Adrenal gland (tissue), 9 donors: ENCODE measurements at regions not wholly inside any gene's neighbourhood (a gene's known extent, or its start where the extent isn't known, plus 50 kb on each side); places are given as distances from the start of the nearest gene placed in this dataset.

Experiments used
- DNase-seq, 7 donors: peaks; one replicate each; pipeline ENCODE4 v3.0.0-alpha.2; 2019 to 2020
- H3K27ac ChIP-seq, 5 donors: fragments of 200-600 bp; sonication (generic) in 4 of 5; 1 replicate in 3 of 5; 2 replicates in 2 of 5; pipeline versions ENCODE4 v1.5.1 to v1.8.0; 2016 to 2020; ENCODE audit warnings: mild to moderate bottlenecking in 1 of 5
- H3K27me3 ChIP-seq: fragments of 200-600 bp; 2 replicates; pipeline ENCODE4 v1.8.0; 2021
- H3K36me3 ChIP-seq, 2 donors: fragments of 200-600 bp; replicated peaks in 1 of 2; 1 replicate in 1 of 2; 2 replicates in 1 of 2; pipeline versions ENCODE4 v1.5.1 to v1.8.0; 2018 to 2022
- H3K4me1 ChIP-seq, 2 donors: fragments of 200-600 bp; replicated peaks in 1 of 2; 1 replicate in 1 of 2; 2 replicates in 1 of 2; pipeline versions ENCODE4 v1.5.1 to v1.8.0; 2018 to 2021
- H3K4me3 ChIP-seq, 4 donors: fragments of 200-600 bp; sonication (generic) in 3 of 4; one replicate each; pipeline ENCODE4 v1.5.1; 2016 to 2018
- H3K9me3 ChIP-seq, 3 donors: fragments of 200-600 bp; sonication (generic) in 1 of 3; replicated peaks in 1 of 3; 1 replicate in 2 of 3; 2 replicates in 1 of 3; pipeline versions ENCODE4 v1.5.1 to v1.8.0; 2016 to 2021
- CTCF ChIP-seq, 6 experiments: fragments of 450-650 bp in 4 of 6; fragments of 200-600 bp in 2 of 6; sonication (generic) in 1 of 6; IDR thresholded peaks; 1 replicate in 5 of 6; 2 replicates in 1 of 6; pipeline versions ENCODE4 v1.5.1 to v1.8.0; 2016 to 2021; ENCODE audit warnings: antibody characterized with exemption in 6 of 6, mild to moderate bottlenecking in 2 of 6, moderate library complexity in 1 of 6
- POLR2A ChIP-seq, 2 donors: fragments of 450-650 bp; IDR thresholded peaks; one replicate each; pipeline ENCODE4 v1.6.1; 2017; ENCODE audit warnings: antibody characterized with exemption in 2 of 2, mild to moderate bottlenecking in 2 of 2, moderate library complexity in 1 of 2
- WGBS, 4 donors: extraction: QIAGEN DNeasy Blood & Tissue Kit in 2 of 4; methylation state at CpG; one replicate each; pipeline versions ENCODE4 v1.1.5 to v1.1.7; 2013 to 2017; 5-methylcytosine and 5-hydroxymethylcytosine counted together
- intact Hi-C, 2 donors: fragments of 100-400 bp; cut with DNase I; formaldehyde crosslinking; loops; one replicate each; pipeline versions ENCODE4 v1.14.1 to v1.15.0; 2022 to 2023
- donor health status: healthy with polysubstance abuse.
- donor health status: Bipolar disorder and iron deficiency.
- donor health status: DM: yes; HTN: yes; CAD: no.
- donor health status: DM: no; HTN: no; CAD: no.
- donor health status: DM: no; HTN: no; CAD: no.

- intact Hi-C loops, result no loop called here
- no peak for DNase-seq
- Histone ChIP-seq H3K36me3 (no peaks in the 10 kb centered on the region), H3K9me3 (peaks cover 0 to 9% (median 0%) of the 10 kb centered on the region in 3 donors), H3K4me3 (no peak overlapping the region), H3K27me3 (no peaks in the 10 kb centered on the region), H3K27ac (no peak overlapping the region), H3K4me1 (no peaks in the 10 kb centered on the region)
- TF ChIP-seq CTCF (IDR thresholded peaks at IDR 0.05) (peak in 3 of 6 experiments; percentile 11 to 22 (median 14)), POLR2A (IDR thresholded peaks at IDR 0.05) (no peak)
- WGBS, 4 donors, result 31 to 38% (median 35%) methylated on average over 2 of the region's 2 CpGs
These were observed 678.0 kb upstream of the USP24 start for GRCh38 chr1:55893155-55893554.

DNA sequence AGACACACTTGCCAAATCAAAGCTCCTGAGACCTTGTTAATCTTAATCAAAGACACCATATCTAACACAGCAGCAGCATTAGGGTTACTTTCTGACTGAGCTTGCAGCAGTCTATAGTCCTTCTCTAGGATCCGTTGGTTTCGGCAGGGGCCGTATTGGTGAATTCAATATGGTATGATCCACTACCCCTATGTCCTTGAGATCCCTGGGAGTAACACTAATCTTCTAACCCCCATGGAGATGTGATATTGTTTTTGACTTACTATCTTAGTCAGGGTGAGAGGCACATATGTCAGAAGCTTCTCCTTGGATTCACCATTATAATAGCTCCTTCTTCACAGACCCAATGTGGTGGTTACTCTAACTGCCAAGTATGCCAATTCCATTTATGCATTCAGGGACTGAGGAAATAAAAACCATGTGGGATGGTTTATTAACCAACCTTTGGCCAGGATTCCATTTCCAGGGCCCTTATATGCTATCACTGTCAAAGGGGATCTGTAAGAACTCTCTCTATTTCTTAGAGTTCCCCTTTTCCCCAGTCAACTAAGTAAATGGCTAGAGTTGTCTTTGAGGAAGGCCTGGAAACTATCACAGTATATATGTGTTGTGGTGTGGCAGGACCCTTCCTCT lies 673.6 kb upstream of the USP24 start:
- 93 to 98% (median 96%) methylated on average over 3 of the region's 3 CpGs for WGBS, 4 donors
- Histone ChIP-seq H3K4me3 (no peak overlapping the region), H3K4me1 (no peaks in the 10 kb centered on the region), H3K36me3 (no peaks in the 10 kb centered on the region), H3K9me3 (peaks cover 0 to 9% (median 0%) of the 10 kb centered on the region in 3 donors), H3K27ac (no peak overlapping the region), H3K27me3 (no peaks in the 10 kb centered on the region)
- intact Hi-C loops, result no loop called here
- no peak for DNase-seq
- TF ChIP-seq POLR2A (IDR thresholded peaks at IDR 0.05), result no peak
- no peak for TF ChIP-seq CTCF (IDR thresholded peaks at IDR 0.05)

DNA sequence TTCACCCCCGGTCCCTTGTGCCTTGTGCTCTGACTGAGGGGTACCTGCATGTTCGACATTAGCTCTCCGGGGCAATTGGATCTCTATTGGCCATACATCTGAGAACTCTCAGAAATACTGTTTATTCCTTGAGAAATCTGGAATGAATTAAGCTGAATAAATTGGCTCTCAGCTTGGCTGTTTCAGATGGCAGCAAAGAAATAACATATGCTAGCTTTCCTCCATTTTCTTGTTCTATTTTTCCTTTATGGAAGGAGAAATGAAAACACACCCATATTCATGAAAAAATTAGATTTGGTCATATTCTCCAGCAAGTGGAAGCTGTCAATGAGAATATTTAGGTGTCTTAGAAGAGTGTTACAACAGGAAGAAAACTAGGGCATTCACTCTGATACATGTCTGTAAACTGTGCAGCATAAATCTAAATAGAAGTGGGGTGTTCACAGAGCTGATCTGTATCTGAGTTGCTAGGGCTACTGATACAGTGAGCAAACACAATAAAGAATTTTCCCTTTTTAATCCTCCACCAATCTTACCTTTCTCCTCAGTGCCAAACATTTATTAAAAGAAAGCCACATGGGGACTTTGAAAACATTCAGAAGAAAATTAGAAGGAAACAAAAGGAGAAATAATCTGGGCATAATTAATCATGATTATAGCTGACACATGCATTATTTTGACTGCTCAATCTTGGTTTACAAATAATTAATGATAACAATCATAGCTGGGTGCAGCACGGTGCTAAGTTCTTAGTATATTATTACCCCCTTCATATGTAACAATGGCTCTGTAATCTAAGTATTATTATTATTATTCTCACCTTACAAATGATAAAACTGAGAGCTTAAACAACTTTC lies 671.9 kb upstream of the USP24 start:
- DNase-seq, result no peak
- no peaks in the 10 kb centered on the region for H3K4me1 ChIP-seq
- H3K9me3 ChIP-seq, result no peaks in the 10 kb centered on the region
- no peaks in the 10 kb centered on the region for H3K27me3 ChIP-seq
- TF ChIP-seq POLR2A (IDR thresholded peaks at IDR 0.05), result no peak
- no peak for TF ChIP-seq CTCF (IDR thresholded peaks at IDR 0.05)
- WGBS, 4 donors, result 81 to 92% (median 88%) methylated on average over 4 of the region's 4 CpGs
- intact Hi-C loops, result no loop called here
- H3K4me3 ChIP-seq, result no peak overlapping the region
- H3K36me3 ChIP-seq, result no peaks in the 10 kb centered on the region
- H3K27ac ChIP-seq, result no peak overlapping the region

- intact Hi-C loops, result no loop called here
- WGBS, 4 donors, result 71 to 96% (median 81%) methylated on average over 2 of the region's 2 CpGs
- Histone ChIP-seq H3K4me3 (no peak overlapping the region), H3K27me3 (no peaks in the 10 kb centered on the region), H3K27ac (no peak overlapping the region), H3K9me3 (no peaks in the 10 kb centered on the region), H3K4me1 (no peaks in the 10 kb centered on the region), H3K36me3 (no peaks in the 10 kb centered on the region)
- no peak for DNase-seq
- no peak for TF ChIP-seq CTCF (IDR thresholded peaks at IDR 0.05)
- TF ChIP-seq POLR2A (IDR thresholded peaks at IDR 0.05), result no peak
These were observed 670.5 kb upstream of the USP24 start for GRCh38 chr1:55885619-55886018.
